Upper lobe of left lung (tissue), 4 donors: ENCODE measurements at regions not wholly inside any gene's neighbourhood (a gene's known extent, or its start where the extent isn't known, plus 50 kb on each side); places are given as distances from the start of the nearest gene placed in this dataset.

Experiments used
- CTCF ChIP-seq, 6 experiments: fragments of 450-650 bp in 4 of 6; fragments of 200-600 bp in 2 of 6; sonication (generic) in 2 of 6; IDR thresholded peaks; one replicate each; pipeline ENCODE4 v1.5.1; 2016 to 2019; ENCODE audit warnings: antibody characterized with exemption in 6 of 6
- EP300 ChIP-seq, 4 donors: sonication (generic); formaldehyde crosslinking; IDR thresholded peaks; one replicate each; pipeline ENCODE4 v1.5.1; 2017; ENCODE audit warnings: antibody characterized with exemption in 4 of 4, control low read depth in 2 of 4
- POLR2A ChIP-seq, 4 donors: fragments of 450-650 bp; IDR thresholded peaks; one replicate each; pipeline ENCODE4 v1.5.1; 2016 to 2017; ENCODE audit warnings: antibody characterized with exemption in 4 of 4, mild to moderate bottlenecking in 2 of 4
- POLR2AphosphoS5 ChIP-seq, 2 donors: sonication (generic); formaldehyde crosslinking; IDR thresholded peaks; one replicate each; pipeline ENCODE4 v1.5.1; 2017; ENCODE audit warnings: antibody characterized with exemption in 2 of 2

- TF ChIP-seq CTCF (IDR thresholded peaks at IDR 0.05) (no peak), POLR2A (IDR thresholded peaks at IDR 0.05) (no peak), POLR2AphosphoS5 (IDR thresholded peaks at IDR 0.05) (no peak), EP300 (IDR thresholded peaks at IDR 0.05) (no peak)
Measured at GRCh38 chr2:16168506-16169264, 228.3 kb downstream of the MYCN start.
